ENCODE measurements at regions not wholly inside any gene's neighbourhood (a gene's known extent, or its start where the extent isn't known, plus 50 kb on each side); places are given as distances from the start of the nearest gene placed in this dataset.

- TF ChIP-seq CTCF (conservative IDR thresholded peaks at IDR 0.05; ENCODE audit: low read depth in 2 of 2), result no peak
- TF ChIP-seq JUNB (IDR thresholded peaks at IDR 0.05; ENCODE audit: unreplicated experiment), result no peak
- TF ChIP-seq REST (IDR thresholded peaks at IDR 0.05; ENCODE audit: unreplicated experiment), result no peak
- TF ChIP-seq POLR2AphosphoS5 (IDR thresholded peaks at IDR 0.05; ENCODE audit: low read depth), result no peak
- no peak for TF ChIP-seq EZH2 (IDR thresholded peaks at IDR 0.05; ENCODE audit: low read depth, unreplicated experiment)
- TF ChIP-seq EZH2phosphoT487 (IDR thresholded peaks at IDR 0.05; ENCODE audit: unreplicated experiment), result no peak
- TF ChIP-seq STAT1 (IDR thresholded peaks at IDR 0.05; ENCODE audit: unreplicated experiment), result no peak
- no peak for TF ChIP-seq CREB1 (CRISPR knock-in tag; IDR thresholded peaks at IDR 0.05; ENCODE audit: low read depth)
- TF ChIP-seq NANOG (IDR thresholded peaks at IDR 0.05; ENCODE audit: borderline replicate concordance), result no peak
- TF ChIP-seq ETS1 (IDR thresholded peaks at IDR 0.05), result no peak
Observed at GRCh38 chr6:17226786-17227233, 54.4 kb upstream of the RBM24 start.
